ENCODE measurements at regions not wholly inside any gene's neighbourhood (a gene's known extent, or its start where the extent isn't known, plus 50 kb on each side); places are given as distances from the start of the nearest gene placed in this dataset.

- Histone ChIP-seq H3K9me2 (ENCODE audit: insufficient read depth) (no peaks in the 10 kb centered on the region), H3K4me3 (no peak overlapping the region), H3K4me2 (no peak overlapping the region), H4K20me1 (replicated peaks; ENCODE audit: insufficient read depth) (no peaks in the 10 kb centered on the region), H3K27ac (ENCODE audit: low read depth) (no peak overlapping the region), H2AFZ (no peak overlapping the region), H3K27me3 (ENCODE audit: insufficient read depth) (no peaks in the 10 kb centered on the region), H3F3A (replicated peaks; ENCODE audit: low read depth) (no peaks in the 10 kb centered on the region), H3K4me1 (ENCODE audit: insufficient read depth) (no peaks in the 10 kb centered on the region), H3K36me3 (ENCODE audit: insufficient read depth) (no peaks in the 10 kb centered on the region), H3K79me2 (replicated peaks; ENCODE audit: insufficient read depth) (no peaks in the 10 kb centered on the region)
- Mint-ChIP-seq H3K4me1 (no peaks in the 10 kb centered on the region), H3K4me3 (no peak overlapping the region), H3K27me3 (ENCODE audit: insufficient read depth, low read depth, poor library complexity) (no peaks in the 10 kb centered on the region), H3K36me3 (ENCODE audit: low read depth) (no peaks in the 10 kb centered on the region), H3K27ac (no peak overlapping the region), H3K9me3 (no peaks in the 10 kb centered on the region)
- ATAC-seq = no peak
- TF ChIP-seq POLR2AphosphoS5 (IDR thresholded peaks at IDR 0.05; ENCODE audit: low read depth) (no peak), REST (IDR thresholded peaks at IDR 0.05; ENCODE audit: unreplicated experiment) (no peak), ZNF331 (CRISPR knock-in tag; IDR thresholded peaks at IDR 0.05; ENCODE audit: low read depth) (no peak), EZH2phosphoT487 (IDR thresholded peaks at IDR 0.05; ENCODE audit: unreplicated experiment) (no peak), JUNB (IDR thresholded peaks at IDR 0.05; ENCODE audit: unreplicated experiment) (no peak), CTCF (conservative IDR thresholded peaks at IDR 0.05; ENCODE audit: low read depth in 2 of 2) (no peak), ETS1 (IDR thresholded peaks at IDR 0.05) (no peak)
- no peak for DNase-seq (ENCODE audit: low spot score)
Measured at GRCh38 chr2:155622443-155622842, 710.1 kb downstream of the NR4A2 start.

- Histone ChIP-seq H3K4me3 (no peak overlapping the region), H3F3A (replicated peaks; ENCODE audit: low read depth) (no peaks in the 10 kb centered on the region), H3K27ac (ENCODE audit: low read depth) (no peak overlapping the region), H3K9me2 (ENCODE audit: insufficient read depth) (no peaks in the 10 kb centered on the region), H3K4me2 (no peak overlapping the region), H3K36me3 (ENCODE audit: insufficient read depth) (no peaks in the 10 kb centered on the region), H3K27me3 (ENCODE audit: insufficient read depth) (no peaks in the 10 kb centered on the region), H3K4me1 (ENCODE audit: insufficient read depth) (no peaks in the 10 kb centered on the region), H3K79me2 (replicated peaks; ENCODE audit: insufficient read depth) (no peaks in the 10 kb centered on the region), H2AFZ (no peak overlapping the region), H4K20me1 (replicated peaks; ENCODE audit: insufficient read depth) (no peaks in the 10 kb centered on the region)
- Mint-ChIP-seq H3K27me3 (ENCODE audit: insufficient read depth, low read depth, poor library complexity) (peaks cover 2% of the 10 kb centered on the region), H3K9me3 (peaks cover 4% of the 10 kb centered on the region; the same call in 2 of the 3 replicates), H3K27ac (no peak overlapping the region), H3K4me1 (no peaks in the 10 kb centered on the region), H3K36me3 (ENCODE audit: low read depth) (no peaks in the 10 kb centered on the region), H3K4me3 (no peak overlapping the region)
- no peak for DNase-seq (ENCODE audit: low spot score)
- ATAC-seq = no peak
- no peak for TF ChIP-seq ZNF462 (CRISPR knock-in tag; IDR thresholded peaks at IDR 0.05)
- TF ChIP-seq ZNF331 (CRISPR knock-in tag; IDR thresholded peaks at IDR 0.05; ENCODE audit: low read depth) = no peak
Measured at GRCh38 chr2:155600914-155601760, 731.4 kb downstream of the NR4A2 start.

Data from GM23338 (cell line).